MCF 10A (cell line): ENCODE measurements at regions not wholly inside any gene's neighbourhood (a gene's known extent, or its start where the extent isn't known, plus 50 kb on each side); places are given as distances from the start of the nearest gene placed in this dataset.

Experiments
- BruUV-seq: library from RNA; stranded (reverse); fragments of 400-500 nt; replicated peaks from 2 replicates; lab custom pipeline; 2021; lab: Mats Ljungman, UMichigan
- CTCF ChIA-PET: fragments of 300-600 bp; sonication (Branson Sonifier 250); formaldehyde crosslinking; extraction: SDS; loops from one replicate; lab custom pipeline; 2021; ENCODE audit warnings: antibody characterized with exemption, inconsistent platforms; lab: Yijun Ruan, JAX
- POLR2A ChIA-PET: fragments of 300-600, 350-650 bp; sonication (Branson Sonifier 250); formaldehyde crosslinking; extraction: SDS; loops from one replicate; lab custom pipeline; 2020; ENCODE audit warnings: antibody characterized with exemption, inconsistent platforms; lab: Yijun Ruan, JAX
- DNase-seq: peaks from one replicate; pipeline ENCODE4 v3.0.0-alpha.2; 2018; ENCODE audit not compliant: unreplicated experiment
- H3K27ac Mint-ChIP-seq: one replicate; pipeline ENCODE4 v1.8.0; 2022; ENCODE audit warnings: mild to moderate bottlenecking, low read depth, mixed read lengths; ENCODE audit not compliant: unreplicated experiment
- H3K27me3 Mint-ChIP-seq: one replicate; pipeline ENCODE4 v1.8.0; 2022; ENCODE audit warnings: mixed read lengths; ENCODE audit not compliant: insufficient read depth, unreplicated experiment
- H3K36me3 Mint-ChIP-seq: one replicate; pipeline ENCODE4 v1.8.0; 2022; ENCODE audit warnings: mild to moderate bottlenecking, moderate library complexity, mixed read lengths; ENCODE audit not compliant: insufficient read depth, unreplicated experiment
- H3K4me1 Mint-ChIP-seq: one replicate; pipeline ENCODE4 v1.8.0; 2022; ENCODE audit warnings: mixed read lengths; ENCODE audit not compliant: insufficient read depth, unreplicated experiment
- H3K4me3 Mint-ChIP-seq: one replicate; pipeline ENCODE4 v1.8.0; 2022; ENCODE audit warnings: mild to moderate bottlenecking, moderate library complexity, mixed read lengths; ENCODE audit not compliant: unreplicated experiment
- H3K9me3 Mint-ChIP-seq: one replicate; pipeline ENCODE4 v1.8.0; 2022; ENCODE audit warnings: mixed read lengths; ENCODE audit not compliant: unreplicated experiment
- intact Hi-C: fragments of 100-400 bp; cut with micrococcal nuclease; formaldehyde crosslinking; loops from 2 replicates; pipeline ENCODE4 v1.14.1; 2022
- TF ChIP-seq, protein P1 (sequence below): fragments of 200-600 bp; IDR thresholded peaks from one replicate; pipeline ENCODE4 v1.8.0; 2022; ENCODE audit warnings: antibody characterized with exemption, mild to moderate bottlenecking; ENCODE audit not compliant: unreplicated experiment

DNA sequence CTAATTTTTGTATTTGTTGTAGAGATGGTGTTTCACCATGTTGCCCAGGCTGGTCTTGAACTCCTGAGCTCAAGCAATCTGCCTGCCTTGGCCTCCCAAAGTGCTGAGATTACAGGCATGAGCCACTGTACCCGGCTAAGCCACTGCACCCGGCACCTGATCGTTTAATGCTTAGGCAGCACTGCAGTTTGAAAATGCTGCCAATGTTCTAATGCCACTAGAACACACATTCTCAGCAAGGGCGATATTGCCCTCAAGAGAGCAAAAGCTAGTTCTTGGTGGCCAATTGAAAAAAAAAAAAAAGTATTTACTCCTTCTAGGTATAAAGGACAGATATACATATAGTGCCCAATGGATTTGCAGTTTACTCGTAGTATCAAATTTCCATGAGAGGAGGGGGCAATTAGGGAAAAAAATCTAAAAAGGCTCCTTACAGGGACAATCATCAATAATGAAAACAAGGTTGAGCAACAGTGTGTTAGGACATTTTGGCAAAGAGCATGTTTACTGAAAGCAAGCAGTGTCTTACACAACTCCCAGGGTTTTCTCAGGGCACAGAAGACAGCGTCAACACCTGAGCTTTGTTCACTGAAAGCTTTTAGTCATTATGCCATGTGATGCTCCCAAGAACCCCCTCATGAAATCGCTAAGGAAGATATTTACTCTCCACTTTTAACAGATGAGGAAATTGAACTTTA, 199.9 kb upstream of the PKDCC start:
- Mint-ChIP-seq H3K9me3 (no peaks in the 10 kb centered on the region), H3K36me3 (peaks cover 6% of the 10 kb centered on the region), H3K4me3 (peak overlapping the region; percentile 8), H3K27ac (peak overlapping the region; percentile 89), H3K4me1 (peaks cover 15% of the 10 kb centered on the region), H3K27me3 (peaks cover 36% of the 10 kb centered on the region)
- ChIA-PET POLR2A (interaction anchor here (0.6 to 2.5 kb wide), 9 partner anchors 10 to 573 kb away, joined by 3 to 18 read pairs (median 4); no protein-coding TSS in a partner anchor), CTCF (interaction anchor here (0.7 to 12.4 kb wide), 5 partner anchors 6 to 239 kb away, joined by 3 to 382 read pairs (median 6); no protein-coding TSS in a partner anchor)
- no TSS peak for BruUV-seq
- intact Hi-C loops, result no loop called here
- TF ChIP-seq, protein P1, sequence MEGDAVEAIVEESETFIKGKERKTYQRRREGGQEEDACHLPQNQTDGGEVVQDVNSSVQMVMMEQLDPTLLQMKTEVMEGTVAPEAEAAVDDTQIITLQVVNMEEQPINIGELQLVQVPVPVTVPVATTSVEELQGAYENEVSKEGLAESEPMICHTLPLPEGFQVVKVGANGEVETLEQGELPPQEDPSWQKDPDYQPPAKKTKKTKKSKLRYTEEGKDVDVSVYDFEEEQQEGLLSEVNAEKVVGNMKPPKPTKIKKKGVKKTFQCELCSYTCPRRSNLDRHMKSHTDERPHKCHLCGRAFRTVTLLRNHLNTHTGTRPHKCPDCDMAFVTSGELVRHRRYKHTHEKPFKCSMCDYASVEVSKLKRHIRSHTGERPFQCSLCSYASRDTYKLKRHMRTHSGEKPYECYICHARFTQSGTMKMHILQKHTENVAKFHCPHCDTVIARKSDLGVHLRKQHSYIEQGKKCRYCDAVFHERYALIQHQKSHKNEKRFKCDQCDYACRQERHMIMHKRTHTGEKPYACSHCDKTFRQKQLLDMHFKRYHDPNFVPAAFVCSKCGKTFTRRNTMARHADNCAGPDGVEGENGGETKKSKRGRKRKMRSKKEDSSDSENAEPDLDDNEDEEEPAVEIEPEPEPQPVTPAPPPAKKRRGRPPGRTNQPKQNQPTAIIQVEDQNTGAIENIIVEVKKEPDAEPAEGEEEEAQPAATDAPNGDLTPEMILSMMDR, result no peak
- DNase-seq, result peak; percentile 91

- peaks cover 22% of the 10 kb centered on the region for H3K27me3 Mint-ChIP-seq
- intact Hi-C loops, result no loop called here
- ChIA-PET CTCF (interaction anchor here (0.6 to 12.4 kb wide), 8 partner anchors 8 to 1514 kb away, joined by 3 to 382 read pairs (median 4); no protein-coding TSS in a partner anchor), POLR2A (interaction anchor here (2.2 to 3.5 kb wide), 2 partner anchors 8 to 10 kb away, joined by 5 to 18 read pairs; no protein-coding TSS in a partner anchor)
- H3K36me3 Mint-ChIP-seq, result peaks cover 6% of the 10 kb centered on the region
- peak overlapping the region; percentile 46 for H3K27ac Mint-ChIP-seq
- no TSS peak for BruUV-seq
- TF ChIP-seq, protein P1, result no peak
- H3K4me3 Mint-ChIP-seq, result no peak overlapping the region
- peaks cover 15% of the 10 kb centered on the region for H3K4me1 Mint-ChIP-seq
- no peaks in the 10 kb centered on the region for H3K9me3 Mint-ChIP-seq
- no peak for DNase-seq
These were observed 196.3 kb upstream of the PKDCC start for GRCh38 chr2:41851554-41851953.

DNA sequence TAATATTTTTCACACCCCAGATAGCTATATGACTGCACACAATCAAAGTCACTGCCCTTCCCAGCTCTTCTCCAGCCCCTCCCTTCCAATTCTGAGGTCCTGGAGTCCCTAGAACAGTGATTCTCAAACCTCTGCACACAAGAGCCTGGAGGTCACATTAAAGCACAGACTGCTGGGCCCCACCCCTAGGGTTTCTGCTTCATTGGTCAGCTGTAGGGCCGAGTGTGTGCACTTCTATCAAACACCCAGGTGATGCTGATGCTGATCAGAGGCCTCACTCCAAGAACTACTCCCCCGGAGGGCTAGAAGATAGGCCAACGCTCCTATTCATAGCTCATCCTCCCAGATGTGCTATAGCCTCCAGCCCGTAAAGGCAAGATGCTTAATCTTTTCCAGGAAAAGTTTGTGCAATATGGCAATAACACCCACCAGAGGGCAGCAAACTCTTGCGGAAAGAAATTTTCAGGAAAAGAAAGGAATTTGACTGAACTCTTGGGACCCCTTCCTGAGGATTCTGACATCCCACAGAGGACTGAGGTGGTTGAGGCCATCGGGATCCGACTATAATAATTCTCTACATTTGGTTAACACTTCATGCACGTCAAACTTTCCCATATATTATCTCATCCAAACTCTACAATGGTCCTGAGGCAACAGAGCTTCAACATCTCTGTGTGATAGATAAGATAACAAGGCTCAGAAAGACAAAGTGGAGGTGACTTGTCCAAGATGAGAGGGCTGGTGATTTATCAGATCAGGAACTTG, 194.2 kb upstream of the PKDCC start:
- TF ChIP-seq, protein P1, result peak; percentile 67
- H3K27me3 Mint-ChIP-seq, result peaks cover 15% of the 10 kb centered on the region
- intact Hi-C loops, result loop anchor here (1.0 kb wide), 2 partner anchors 16 to 233 kb away; no protein-coding TSS in a partner anchor
- H3K27ac Mint-ChIP-seq, result no peak overlapping the region
- H3K4me1 Mint-ChIP-seq, result peaks cover 2% of the 10 kb centered on the region
- CTCF ChIA-PET, result interaction anchor here (0.5 to 12.4 kb wide), 50 partner anchors 8 to 1534 kb away, joined by 3 to 382 read pairs (median 4); partner anchors contain the start of gene PKDCC
- DNase-seq, result peak; percentile 59
- no peak overlapping the region for H3K4me3 Mint-ChIP-seq
- H3K36me3 Mint-ChIP-seq, result peaks cover 6% of the 10 kb centered on the region
- POLR2A ChIA-PET, result interaction anchor here (0.9 to 3.5 kb wide), 4 partner anchors 12 to 234 kb away, joined by 4 to 18 read pairs (median 6); no protein-coding TSS in a partner anchor
- no TSS peak for BruUV-seq
- H3K9me3 Mint-ChIP-seq, result no peaks in the 10 kb centered on the region

DNA sequence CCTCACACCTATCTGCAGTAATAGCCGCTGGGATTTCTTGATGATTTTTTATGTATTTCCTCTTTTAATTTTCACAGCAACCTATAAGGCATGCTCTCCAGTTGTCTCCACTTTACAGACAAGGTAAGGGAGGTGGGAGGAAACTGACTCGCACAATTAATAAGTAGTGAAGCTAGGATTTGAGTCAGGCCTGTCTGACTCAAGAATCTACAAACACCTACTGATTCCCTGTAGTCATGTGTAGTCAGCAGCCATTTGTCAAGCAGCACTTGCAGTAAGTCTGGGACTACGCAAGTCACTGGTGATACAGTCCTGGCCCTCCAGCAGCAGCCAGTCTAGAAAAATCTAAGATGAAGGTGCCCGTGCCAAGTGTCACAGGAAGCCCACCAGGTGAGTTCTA, 193.6 kb upstream of the PKDCC start:
- Mint-ChIP-seq H3K36me3 (peaks cover 6% of the 10 kb centered on the region), H3K4me3 (no peak overlapping the region), H3K27me3 (peaks cover 12% of the 10 kb centered on the region), H3K4me1 (no peaks in the 10 kb centered on the region), H3K27ac (no peak overlapping the region), H3K9me3 (no peaks in the 10 kb centered on the region)
- ChIA-PET CTCF (interaction anchor here (0.6 to 12.4 kb wide), 30 partner anchors 10 to 1534 kb away, joined by 3 to 382 read pairs (median 4); partner anchors contain the start of gene PKDCC), POLR2A (interaction anchor here (1.0 to 3.5 kb wide), 2 partner anchors 13 to 232 kb away, joined by 6 to 18 read pairs; no protein-coding TSS in a partner anchor)
- DNase-seq, result no peak
- intact Hi-C loops, result no loop called here
- TF ChIP-seq, protein P1, result no peak
- no TSS peak for BruUV-seq
